ENCODE measurements at regions not wholly inside any gene's neighbourhood (a gene's known extent, or its start where the extent isn't known, plus 50 kb on each side); places are given as distances from the start of the nearest gene placed in this dataset.

DNA sequence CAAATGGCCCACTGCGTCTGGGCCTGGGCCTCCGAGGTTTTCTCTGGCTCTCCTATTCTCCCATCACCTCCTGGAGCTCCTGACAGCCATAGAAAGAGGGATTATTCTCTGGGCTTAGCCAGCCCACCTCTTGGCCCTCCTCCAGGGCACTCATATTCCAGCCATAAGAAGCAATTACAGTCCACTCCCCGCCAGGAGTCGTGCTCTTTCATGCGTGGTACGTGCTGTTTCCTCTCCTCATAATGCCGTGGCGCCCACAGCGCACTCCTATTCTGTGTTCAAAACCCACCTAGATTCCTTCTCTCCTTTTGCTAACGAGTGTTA is 240.8 kb upstream of the ZNF462 start:
- TF ChIP-seq TAF1 (IDR thresholded peaks at IDR 0.05; ENCODE audit: low read depth), result no peak
- no peak for TF ChIP-seq ZBTB7A (IDR thresholded peaks at IDR 0.05; ENCODE audit: low read depth)
- TF ChIP-seq YY1 (IDR thresholded peaks at IDR 0.05; ENCODE audit: low read depth), result no peak
- no peak for TF ChIP-seq CEBPB (IDR thresholded peaks at IDR 0.05)
- no peak for TF ChIP-seq FOXM1 (IDR thresholded peaks at IDR 0.05; ENCODE audit: borderline replicate concordance, low read depth)
- TF ChIP-seq EP300 (IDR thresholded peaks at IDR 0.05; ENCODE audit: borderline replicate concordance), result no peak
- TF ChIP-seq USF1 (IDR thresholded peaks at IDR 0.05), result no peak
- TF ChIP-seq NFIC (IDR thresholded peaks at IDR 0.05), result no peak
- TF ChIP-seq, protein P1, sequence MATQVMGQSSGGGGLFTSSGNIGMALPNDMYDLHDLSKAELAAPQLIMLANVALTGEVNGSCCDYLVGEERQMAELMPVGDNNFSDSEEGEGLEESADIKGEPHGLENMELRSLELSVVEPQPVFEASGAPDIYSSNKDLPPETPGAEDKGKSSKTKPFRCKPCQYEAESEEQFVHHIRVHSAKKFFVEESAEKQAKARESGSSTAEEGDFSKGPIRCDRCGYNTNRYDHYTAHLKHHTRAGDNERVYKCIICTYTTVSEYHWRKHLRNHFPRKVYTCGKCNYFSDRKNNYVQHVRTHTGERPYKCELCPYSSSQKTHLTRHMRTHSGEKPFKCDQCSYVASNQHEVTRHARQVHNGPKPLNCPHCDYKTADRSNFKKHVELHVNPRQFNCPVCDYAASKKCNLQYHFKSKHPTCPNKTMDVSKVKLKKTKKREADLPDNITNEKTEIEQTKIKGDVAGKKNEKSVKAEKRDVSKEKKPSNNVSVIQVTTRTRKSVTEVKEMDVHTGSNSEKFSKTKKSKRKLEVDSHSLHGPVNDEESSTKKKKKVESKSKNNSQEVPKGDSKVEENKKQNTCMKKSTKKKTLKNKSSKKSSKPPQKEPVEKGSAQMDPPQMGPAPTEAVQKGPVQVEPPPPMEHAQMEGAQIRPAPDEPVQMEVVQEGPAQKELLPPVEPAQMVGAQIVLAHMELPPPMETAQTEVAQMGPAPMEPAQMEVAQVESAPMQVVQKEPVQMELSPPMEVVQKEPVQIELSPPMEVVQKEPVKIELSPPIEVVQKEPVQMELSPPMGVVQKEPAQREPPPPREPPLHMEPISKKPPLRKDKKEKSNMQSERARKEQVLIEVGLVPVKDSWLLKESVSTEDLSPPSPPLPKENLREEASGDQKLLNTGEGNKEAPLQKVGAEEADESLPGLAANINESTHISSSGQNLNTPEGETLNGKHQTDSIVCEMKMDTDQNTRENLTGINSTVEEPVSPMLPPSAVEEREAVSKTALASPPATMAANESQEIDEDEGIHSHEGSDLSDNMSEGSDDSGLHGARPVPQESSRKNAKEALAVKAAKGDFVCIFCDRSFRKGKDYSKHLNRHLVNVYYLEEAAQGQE (IDR thresholded peaks at IDR 0.05; ENCODE audit: low read depth), result no peak
- TF ChIP-seq MAX (IDR thresholded peaks at IDR 0.05), result no peak
- no peak for TF ChIP-seq TEAD4 (IDR thresholded peaks at IDR 0.05)
- no peak for TF ChIP-seq EGR1 (IDR thresholded peaks at IDR 0.05)
- TF ChIP-seq CREB1 (IDR thresholded peaks at IDR 0.05; ENCODE audit: low read depth), result no peak
- TF ChIP-seq RAD21 (IDR thresholded peaks at IDR 0.05; ENCODE audit: low read depth), result no peak
- TF ChIP-seq TCF12 (IDR thresholded peaks at IDR 0.05; ENCODE audit: low read depth), result no peak

DNA sequence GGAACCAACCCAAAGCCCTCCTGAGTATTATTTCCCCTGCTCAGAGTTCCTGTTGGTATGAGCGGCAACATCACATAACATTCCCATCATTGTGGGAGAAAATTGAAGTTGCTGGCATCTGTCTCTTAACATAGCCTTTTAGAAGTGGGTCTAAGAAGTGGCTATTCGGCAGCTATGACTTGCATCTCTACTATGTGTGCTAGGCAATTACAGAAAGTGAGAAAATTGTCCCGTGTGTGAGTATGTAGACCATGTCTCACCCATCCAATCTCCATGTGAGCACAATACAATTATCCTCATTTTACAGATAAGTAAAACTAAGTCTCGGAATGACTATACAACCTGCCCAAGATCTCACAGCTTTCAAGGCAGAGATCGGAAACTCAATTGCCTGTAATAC is 239.4 kb upstream of the ZNF462 start:
- TF ChIP-seq EP300 (IDR thresholded peaks at IDR 0.05; ENCODE audit: borderline replicate concordance) (no peak), CEBPB (IDR thresholded peaks at IDR 0.05) (no peak), CREB1 (IDR thresholded peaks at IDR 0.05; ENCODE audit: low read depth) (no peak), RAD21 (IDR thresholded peaks at IDR 0.05; ENCODE audit: low read depth) (no peak), TCF12 (IDR thresholded peaks at IDR 0.05; ENCODE audit: low read depth) (no peak), FOXM1 (IDR thresholded peaks at IDR 0.05; ENCODE audit: borderline replicate concordance, low read depth) (no peak), MAX (IDR thresholded peaks at IDR 0.05) (no peak), EGR1 (IDR thresholded peaks at IDR 0.05) (no peak), TEAD4 (IDR thresholded peaks at IDR 0.05) (no peak)
- TF ChIP-seq, protein P1 (IDR thresholded peaks at IDR 0.05; ENCODE audit: low read depth), result no peak

DNA sequence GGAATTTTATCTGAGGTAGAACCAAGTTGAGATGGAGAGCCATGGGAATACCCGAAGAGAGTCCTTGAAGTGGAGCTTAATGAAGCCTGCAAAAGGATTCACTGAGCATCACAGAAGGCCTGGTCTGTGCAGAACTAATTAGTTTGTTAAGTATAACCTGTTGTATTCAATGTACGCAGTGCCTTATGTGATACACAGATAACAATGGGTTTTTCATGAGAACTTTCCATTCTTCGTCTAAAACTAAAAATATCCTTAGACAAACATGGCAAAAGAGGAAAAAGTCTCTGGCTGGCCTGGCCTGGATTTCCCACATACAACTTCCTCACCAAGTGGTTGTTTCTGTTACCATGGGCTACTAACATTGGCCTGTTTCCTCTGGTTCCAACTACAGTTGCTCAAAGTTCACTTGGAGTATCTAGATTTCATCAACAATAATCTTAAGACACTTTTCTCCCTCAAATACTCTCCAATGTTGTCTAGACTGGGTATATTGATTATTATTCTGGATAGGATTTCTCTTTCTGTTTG is 237.6 kb upstream of the ZNF462 start:
- TF ChIP-seq, protein P1 (IDR thresholded peaks at IDR 0.05; ENCODE audit: low read depth), result no peak
- TF ChIP-seq RAD21 (IDR thresholded peaks at IDR 0.05; ENCODE audit: low read depth) (no peak), MAX (IDR thresholded peaks at IDR 0.05) (no peak), TCF12 (IDR thresholded peaks at IDR 0.05; ENCODE audit: low read depth) (no peak), EGR1 (IDR thresholded peaks at IDR 0.05) (no peak), ZBTB7A (IDR thresholded peaks at IDR 0.05; ENCODE audit: low read depth) (no peak), EP300 (IDR thresholded peaks at IDR 0.05; ENCODE audit: borderline replicate concordance) (no peak), FOXM1 (IDR thresholded peaks at IDR 0.05; ENCODE audit: borderline replicate concordance, low read depth) (no peak)

- TF ChIP-seq EGR1 (IDR thresholded peaks at IDR 0.05) (no peak), TCF12 (IDR thresholded peaks at IDR 0.05; ENCODE audit: low read depth) (no peak), NFIC (IDR thresholded peaks at IDR 0.05) (no peak), CREB1 (IDR thresholded peaks at IDR 0.05; ENCODE audit: low read depth) (no peak), YY1 (IDR thresholded peaks at IDR 0.05; ENCODE audit: low read depth) (no peak), CEBPB (IDR thresholded peaks at IDR 0.05) (no peak), RAD21 (IDR thresholded peaks at IDR 0.05; ENCODE audit: low read depth) (no peak), EP300 (IDR thresholded peaks at IDR 0.05; ENCODE audit: borderline replicate concordance) (no peak), TAF1 (IDR thresholded peaks at IDR 0.05; ENCODE audit: low read depth) (no peak)
- TF ChIP-seq, protein P1 (IDR thresholded peaks at IDR 0.05; ENCODE audit: low read depth), result no peak
These were observed 236.0 kb upstream of the ZNF462 start for GRCh38 chr9:106626936-106627335.
